Trophoblast cell (in vitro differentiated cells and primary cell): ENCODE measurements at regions not wholly inside any gene's neighbourhood (a gene's known extent, or its start where the extent isn't known, plus 50 kb on each side); places are given as distances from the start of the nearest gene placed in this dataset.

Experiments used
- DNase-seq, 2 donors: peaks; one replicate each; pipeline ENCODE4 v3.0.0-alpha.2; 2016
- H2AFZ ChIP-seq: 2 replicates; pipeline ENCODE4 v1.6.1; 2013; ENCODE audit warnings: low read length, moderate library complexity, mild to moderate bottlenecking; ENCODE audit not compliant: insufficient read depth, poor library complexity
- H2AK5ac ChIP-seq: 2 replicates; pipeline ENCODE4 v1.6.1; 2013; ENCODE audit warnings: mild to moderate bottlenecking, low read length
- H2BK120ac ChIP-seq: 2 replicates; pipeline ENCODE4 v1.6.1; 2013; ENCODE audit warnings: low read length, mild to moderate bottlenecking, moderate library complexity; ENCODE audit not compliant: insufficient read depth, poor library complexity
- H2BK12ac ChIP-seq: 2 replicates; pipeline ENCODE4 v1.6.1; 2013; ENCODE audit warnings: mild to moderate bottlenecking, low read length, moderate library complexity
- H2BK5ac ChIP-seq: 2 replicates; pipeline ENCODE4 v1.6.1; 2013; ENCODE audit warnings: low read length, low read depth, moderate library complexity, mild to moderate bottlenecking; ENCODE audit not compliant: poor library complexity
- H3K14ac ChIP-seq: 2 replicates; pipeline ENCODE4 v1.6.1; 2013; ENCODE audit warnings: mild to moderate bottlenecking, low read length
- H3K18ac ChIP-seq: 2 replicates; pipeline ENCODE4 v1.6.1; 2013; ENCODE audit warnings: mild to moderate bottlenecking, low read length
- H3K23ac ChIP-seq: 2 replicates; pipeline ENCODE4 v1.6.1; 2013; ENCODE audit warnings: low read length
- H3K27ac ChIP-seq: 2 replicates; pipeline ENCODE4 v1.5.1; 2013; ENCODE audit warnings: low read depth, mild to moderate bottlenecking, inconsistent platforms, low read length, moderate library complexity
- H3K27me3 ChIP-seq: 2 replicates; pipeline ENCODE4 v1.6.1; 2013; ENCODE audit warnings: inconsistent platforms, mild to moderate bottlenecking, low read length, moderate library complexity; ENCODE audit not compliant: insufficient read depth
- H3K36me3 ChIP-seq, 2 experiments: 1 replicate in 1 of 2; 2 replicates in 1 of 2; pipeline ENCODE4 v1.6.1; 2013; ENCODE audit warnings: low read length in 2 of 2, mild to moderate bottlenecking in 2 of 2, moderate library complexity in 1 of 2; ENCODE audit not compliant: insufficient read depth in 2 of 2, control insufficient read depth in 1 of 2
- H3K4ac ChIP-seq: 2 replicates; pipeline ENCODE4 v1.6.1; 2013; ENCODE audit warnings: low read depth, mild to moderate bottlenecking, low read length, moderate library complexity
- H3K4me1 ChIP-seq, 2 experiments: 1 replicate in 1 of 2; 2 replicates in 1 of 2; pipeline ENCODE4 v1.6.1; 2013; ENCODE audit warnings: low read length in 2 of 2, mild to moderate bottlenecking in 2 of 2, moderate library complexity in 1 of 2; ENCODE audit not compliant: insufficient read depth in 2 of 2, control insufficient read depth in 1 of 2
- H3K4me2 ChIP-seq: 2 replicates; pipeline ENCODE4 v1.6.1; 2013; ENCODE audit warnings: inconsistent platforms, mild to moderate bottlenecking, low read length, moderate library complexity
- H3K4me3 ChIP-seq: 2 replicates; pipeline ENCODE4 v1.5.1; 2013; ENCODE audit warnings: mild to moderate bottlenecking, low read depth, low read length, inconsistent platforms
- H3K79me1 ChIP-seq: one replicate; pipeline ENCODE4 v1.6.1; 2013; ENCODE audit warnings: low read length
- H3K79me2 ChIP-seq: 2 replicates; pipeline ENCODE4 v1.6.1; 2013; ENCODE audit warnings: low read length, mild to moderate bottlenecking; ENCODE audit not compliant: control insufficient read depth, insufficient read depth, poor library complexity
- H3K9ac ChIP-seq: 2 replicates; pipeline ENCODE4 v1.6.1; 2013; ENCODE audit warnings: mild to moderate bottlenecking, low read length
- H3K9me3 ChIP-seq: 2 replicates; pipeline ENCODE4 v1.6.1; 2013; ENCODE audit warnings: low read depth, mild to moderate bottlenecking, control low read depth, inconsistent platforms, low read length; ENCODE audit not compliant: insufficient read depth
- H4K12ac ChIP-seq: 2 replicates; pipeline ENCODE4 v1.6.1; 2013; ENCODE audit warnings: low read depth, mild to moderate bottlenecking, low read length, moderate library complexity
- H4K8ac ChIP-seq: 2 replicates; pipeline ENCODE4 v1.6.1; 2013; ENCODE audit warnings: low read depth, mild to moderate bottlenecking, low read length, moderate library complexity
- H4K91ac ChIP-seq: one replicate; pipeline ENCODE4 v1.6.1; 2013; ENCODE audit warnings: low read depth, mild to moderate bottlenecking, low read length, moderate library complexity
- WGBS: extraction: QIAGEN DNeasy Blood & Tissue Kit; methylation state at CpG from one replicate; pipeline ENCODE4 v1.1.7; 2013; ENCODE audit warnings: missing lambda C conversion rate; ENCODE audit not compliant: insufficient read length, insufficient coverage; ENCODE audit errors: extremely low coverage; 5-methylcytosine and 5-hydroxymethylcytosine counted together

GRCh38 chr22:48103126-48103875 lies 1340.9 kb downstream of the TBC1D22A start:
- Histone ChIP-seq H3K79me1 (no peaks in the 10 kb centered on the region), H3K4me3 (no peak overlapping the region), H3K23ac (no peak overlapping the region), H3K4me1 (no peaks in the 10 kb centered on the region), H4K91ac (no peak overlapping the region), H3K79me2 (no peaks in the 10 kb centered on the region), H3K4me2 (no peak overlapping the region), H3K27ac (no peak overlapping the region), H3K18ac (no peak overlapping the region), H4K12ac (no peak overlapping the region), H3K9ac (no peak overlapping the region), H3K9me3 (no peaks in the 10 kb centered on the region), H3K36me3 (no peaks in the 10 kb centered on the region), H3K4ac (no peak overlapping the region), H2AFZ (no peak overlapping the region), H3K14ac (no peak overlapping the region), H2BK120ac (no peak overlapping the region), H2BK12ac (no peak overlapping the region), H4K8ac (no peak overlapping the region), H2AK5ac (no peak overlapping the region), H2BK5ac (no peak overlapping the region), H3K27me3 (no peaks in the 10 kb centered on the region)
- no peak for DNase-seq
- no CpG with 5 or more reads among the region's 24 CpGs for WGBS

- Histone ChIP-seq H2BK12ac (no peak overlapping the region), H2BK120ac (no peak overlapping the region), H3K79me2 (no peaks in the 10 kb centered on the region), H3K4me3 (no peak overlapping the region), H3K4me1 (no peaks in the 10 kb centered on the region), H3K27me3 (no peaks in the 10 kb centered on the region), H2AFZ (no peak overlapping the region), H3K4me2 (no peak overlapping the region), H3K36me3 (no peaks in the 10 kb centered on the region), H3K79me1 (no peaks in the 10 kb centered on the region), H3K4ac (no peak overlapping the region), H4K12ac (no peak overlapping the region), H4K91ac (no peak overlapping the region), H3K18ac (no peak overlapping the region), H4K8ac (no peak overlapping the region), H3K14ac (no peak overlapping the region), H3K9me3 (no peaks in the 10 kb centered on the region), H3K9ac (no peak overlapping the region), H3K27ac (no peak overlapping the region), H2AK5ac (no peak overlapping the region), H2BK5ac (no peak overlapping the region), H3K23ac (no peak overlapping the region)
- DNase-seq: no peak
- no CpG with 5 or more reads among the region's 5 CpGs for WGBS
Measured at GRCh38 chr22:48102581-48102980, 1340.1 kb downstream of the TBC1D22A start.

- H2BK120ac ChIP-seq: no peak overlapping the region
- no peak overlapping the region for H2BK5ac ChIP-seq
- H3K4me1 ChIP-seq: peaks cover 0 to 3% of the 10 kb centered on the region in 2 experiments
- no peak overlapping the region for H2BK12ac ChIP-seq
- H3K23ac ChIP-seq: no peak overlapping the region
- H2AFZ ChIP-seq: no peak overlapping the region
- WGBS: no CpG with 5 or more reads among the region's 8 CpGs
- no peak overlapping the region for H3K4ac ChIP-seq
- H3K27me3 ChIP-seq: no peaks in the 10 kb centered on the region
- no peak overlapping the region for H3K4me2 ChIP-seq
- no peaks in the 10 kb centered on the region for H3K9me3 ChIP-seq
- H4K12ac ChIP-seq: no peak overlapping the region
- H4K8ac ChIP-seq: no peak overlapping the region
- H3K14ac ChIP-seq: no peak overlapping the region
- DNase-seq: no peak
- no peak overlapping the region for H3K18ac ChIP-seq
- no peaks in the 10 kb centered on the region for H3K36me3 ChIP-seq
- H3K4me3 ChIP-seq: no peak overlapping the region
- H2AK5ac ChIP-seq: no peak overlapping the region
- no peaks in the 10 kb centered on the region for H3K79me2 ChIP-seq
- no peak overlapping the region for H3K9ac ChIP-seq
- no peak overlapping the region for H3K27ac ChIP-seq
- no peaks in the 10 kb centered on the region for H3K79me1 ChIP-seq
- H4K91ac ChIP-seq: no peak overlapping the region
Measured at GRCh38 chr22:48101704-48102103, 1339.3 kb downstream of the TBC1D22A start.

GRCh38 chr22:48100685-48101417 lies 1338.4 kb downstream of the TBC1D22A start:
- H3K23ac ChIP-seq: no peak overlapping the region
- no peak overlapping the region for H2AFZ ChIP-seq
- no peak overlapping the region for H2BK5ac ChIP-seq
- H3K36me3 ChIP-seq: no peaks in the 10 kb centered on the region
- H2BK120ac ChIP-seq: no peak overlapping the region
- H3K27me3 ChIP-seq: no peaks in the 10 kb centered on the region
- H4K91ac ChIP-seq: no peak overlapping the region
- H3K79me2 ChIP-seq: no peaks in the 10 kb centered on the region
- H3K4me2 ChIP-seq: no peak overlapping the region
- no peak overlapping the region for H4K8ac ChIP-seq
- H3K9me3 ChIP-seq: no peaks in the 10 kb centered on the region
- H3K9ac ChIP-seq: no peak overlapping the region
- no peak overlapping the region for H3K18ac ChIP-seq
- no peak overlapping the region for H2AK5ac ChIP-seq
- no peaks in the 10 kb centered on the region for H3K79me1 ChIP-seq
- H3K4ac ChIP-seq: no peak overlapping the region
- no peak overlapping the region for H3K4me3 ChIP-seq
- H3K14ac ChIP-seq: no peak overlapping the region
- WGBS: no CpG with 5 or more reads among the region's 14 CpGs
- peaks cover 0 to 3% of the 10 kb centered on the region in 2 experiments for H3K4me1 ChIP-seq
- H2BK12ac ChIP-seq: no peak overlapping the region
- H4K12ac ChIP-seq: no peak overlapping the region
- DNase-seq: no peak
- H3K27ac ChIP-seq: no peak overlapping the region
